ENCODE measurements at regions not wholly inside any gene's neighbourhood (a gene's known extent, or its start where the extent isn't known, plus 50 kb on each side); places are given as distances from the start of the nearest gene placed in this dataset.

DNA sequence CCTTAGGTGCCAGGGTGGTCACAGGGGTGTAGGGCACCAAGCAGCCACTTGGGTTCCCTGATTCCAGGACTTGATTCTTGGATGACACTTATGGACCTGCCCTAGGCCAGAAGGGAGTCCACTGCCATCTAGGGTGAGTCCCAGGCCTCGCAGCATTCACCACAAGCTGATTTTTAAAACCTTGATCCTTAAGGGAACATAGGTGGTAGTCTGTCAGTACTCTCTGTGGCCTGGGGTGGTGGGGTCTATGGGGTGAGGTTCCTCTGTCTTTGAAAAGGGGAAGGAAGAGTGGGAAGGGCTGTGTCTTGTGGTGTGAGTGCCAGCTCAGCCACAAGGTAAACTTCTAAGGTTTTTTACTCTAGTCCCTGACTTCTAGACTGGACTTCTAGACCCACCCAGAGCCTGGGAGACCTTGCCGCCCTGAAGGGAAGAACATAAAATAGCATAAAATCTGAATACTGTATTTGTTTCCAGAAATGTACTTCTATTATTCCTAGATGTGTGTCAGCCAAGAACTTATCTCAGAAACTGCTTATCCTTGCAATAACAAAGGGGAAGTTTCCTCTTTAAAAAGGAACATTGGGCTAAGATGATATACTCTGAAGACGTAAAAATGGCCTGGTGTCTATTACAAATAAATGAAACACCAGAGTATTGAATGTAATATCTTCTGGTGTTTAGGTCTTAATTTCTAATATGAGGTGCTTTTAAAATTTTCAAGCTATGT, 757.3 kb downstream of the LTN1 start:
- DNase-seq (ENCODE audit: low read depth in 2 of 2) = no peak

DNA sequence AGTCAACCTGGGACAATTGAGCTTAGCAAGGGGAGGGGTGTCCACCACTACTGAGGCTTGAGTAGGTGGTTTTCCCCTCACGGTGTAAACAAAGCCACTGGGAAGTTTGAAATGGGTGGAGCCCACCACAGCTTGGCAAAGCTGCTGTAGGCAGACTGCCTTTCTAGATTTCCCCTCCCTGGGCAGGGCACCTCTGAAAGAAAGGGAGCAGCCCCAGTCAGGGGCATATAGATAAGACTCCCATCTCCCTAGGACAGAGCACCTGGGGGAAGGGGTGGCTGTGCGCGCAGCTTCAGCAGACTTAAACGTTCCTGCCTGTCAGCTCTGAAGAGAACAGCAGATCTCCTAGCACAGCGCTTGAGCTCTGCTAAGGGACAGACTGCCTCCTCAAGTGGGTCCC, 758.4 kb downstream of the LTN1 start:
- no peak for DNase-seq (ENCODE audit: low read depth in 2 of 2)

DNA sequence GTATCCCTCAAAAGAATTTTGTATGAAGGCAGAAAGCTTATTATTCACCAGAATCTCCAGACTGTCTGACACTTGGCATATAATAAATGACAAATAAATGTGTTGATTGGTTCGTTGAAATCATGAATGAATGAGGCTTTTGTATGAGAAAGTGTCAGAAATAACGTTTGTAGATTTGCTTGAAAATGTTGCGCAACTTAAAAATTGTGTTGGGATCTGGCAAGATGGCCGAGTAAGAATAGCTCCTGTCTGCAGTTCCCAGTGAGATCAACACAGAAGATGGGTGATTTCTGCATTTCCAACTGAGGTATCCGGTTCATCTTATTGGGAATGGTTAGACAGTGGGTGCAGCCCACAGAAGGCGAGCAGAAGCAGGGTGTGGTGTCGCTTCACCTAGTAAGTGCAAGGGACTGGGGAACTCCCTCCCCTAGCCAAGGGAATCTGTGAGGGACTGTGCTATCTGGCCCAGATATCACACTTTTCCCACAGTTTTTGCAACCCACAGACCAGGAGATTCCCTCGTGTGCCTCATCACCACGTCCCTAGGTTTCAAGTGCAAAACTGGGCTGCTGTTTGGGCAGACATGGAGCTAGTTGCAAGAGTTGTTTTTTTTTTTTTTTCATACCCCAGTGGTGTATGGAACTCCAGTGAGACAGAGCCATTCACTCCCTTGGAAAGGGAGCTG, 759.0 kb downstream of the LTN1 start:
- no peak for DNase-seq (ENCODE audit: low read depth in 2 of 2)

DNA sequence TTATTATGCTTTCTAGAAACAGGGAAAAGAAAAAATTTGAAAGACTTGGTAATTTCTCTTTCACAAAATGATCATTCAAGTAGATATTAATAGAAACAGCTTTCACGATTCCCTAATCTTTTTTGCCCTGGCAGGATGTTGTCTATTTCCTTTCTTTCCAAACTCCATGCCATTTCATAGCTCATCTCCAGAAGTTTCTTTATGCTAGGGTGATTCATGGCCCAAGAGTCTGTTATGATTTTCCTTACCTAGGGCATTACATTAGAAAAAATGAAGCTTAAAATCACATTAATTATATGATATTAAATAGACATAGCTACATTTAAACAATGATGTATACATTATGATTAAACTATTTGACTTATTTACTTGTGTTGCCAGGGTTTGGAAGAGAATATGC, 762.1 kb downstream of the LTN1 start:
- DNase-seq (ENCODE audit: low read depth in 2 of 2) = no peak

DNA sequence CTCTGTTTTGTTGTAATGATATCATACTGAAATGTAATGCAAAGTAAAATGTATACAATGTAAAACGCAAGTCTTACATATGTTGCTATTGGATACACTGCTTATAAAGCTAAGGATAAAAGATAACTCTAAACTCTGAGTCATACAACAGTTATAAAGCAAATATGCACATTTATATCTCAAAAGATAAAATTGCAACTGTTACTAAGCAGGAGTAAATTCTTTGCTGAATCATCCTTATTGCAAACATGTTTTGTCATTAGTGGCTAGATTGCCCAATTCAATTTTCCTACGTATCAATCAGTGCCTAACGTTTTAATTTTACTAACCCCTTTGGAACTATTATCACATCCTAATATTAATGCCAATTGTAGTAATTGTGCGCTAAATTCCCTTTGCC, 762.9 kb downstream of the LTN1 start:
- no peak for DNase-seq (ENCODE audit: low read depth in 2 of 2)

DNA sequence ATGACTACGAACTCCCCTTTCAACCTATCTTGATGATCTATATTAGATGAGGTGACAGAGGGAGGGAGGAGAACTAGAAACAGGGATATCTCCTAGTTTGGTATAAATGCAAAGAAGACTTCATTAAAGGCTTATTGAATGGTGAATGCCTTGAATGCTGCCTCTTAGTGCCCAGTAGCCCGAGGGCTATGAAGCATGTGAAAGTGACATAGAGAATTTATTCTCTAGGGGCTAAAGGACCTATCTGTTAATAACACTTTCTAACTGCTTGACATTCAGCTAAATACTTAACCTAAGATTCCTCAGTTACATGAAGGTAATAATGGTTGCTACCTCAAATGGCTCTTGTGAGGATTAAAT, 764.1 kb downstream of the LTN1 start:
- DNase-seq (ENCODE audit: low read depth in 2 of 2) = no peak

DNA sequence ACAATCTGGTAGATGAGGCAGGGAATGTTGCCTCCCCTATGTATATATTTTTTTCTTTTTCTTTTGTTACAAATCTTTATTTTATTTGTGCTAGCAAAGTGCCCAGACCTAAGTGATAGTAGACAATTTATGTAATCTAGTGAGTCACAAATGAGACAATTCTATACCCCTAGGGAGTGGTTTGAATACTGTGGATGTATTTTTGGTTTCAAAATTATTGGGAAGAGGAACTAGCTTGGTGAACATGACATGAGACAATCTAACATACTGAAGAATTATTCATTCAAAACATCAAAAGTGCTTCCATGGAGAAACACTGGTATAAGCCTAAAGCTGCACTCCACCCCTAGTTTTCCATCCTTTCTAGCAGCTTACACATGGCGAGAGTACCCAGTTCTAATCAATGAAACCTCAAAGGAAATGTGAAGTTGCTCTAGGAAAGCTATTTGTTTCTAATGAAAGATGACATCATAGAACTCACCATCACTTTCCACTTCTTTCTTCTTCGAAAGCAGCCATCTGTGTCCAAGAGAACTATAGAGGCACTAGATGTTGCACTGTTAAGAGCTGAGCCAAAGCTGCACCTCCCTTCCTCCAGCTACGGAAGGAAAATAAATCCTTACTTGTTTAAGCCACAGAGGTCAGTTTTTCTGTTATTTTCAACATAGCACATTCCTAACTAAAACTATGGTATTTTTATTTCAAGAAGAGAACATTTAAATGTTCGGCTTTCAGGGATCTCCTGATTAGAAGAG, 764.6 kb downstream of the LTN1 start:
- no peak for DNase-seq (ENCODE audit: low read depth in 2 of 2)

DNA sequence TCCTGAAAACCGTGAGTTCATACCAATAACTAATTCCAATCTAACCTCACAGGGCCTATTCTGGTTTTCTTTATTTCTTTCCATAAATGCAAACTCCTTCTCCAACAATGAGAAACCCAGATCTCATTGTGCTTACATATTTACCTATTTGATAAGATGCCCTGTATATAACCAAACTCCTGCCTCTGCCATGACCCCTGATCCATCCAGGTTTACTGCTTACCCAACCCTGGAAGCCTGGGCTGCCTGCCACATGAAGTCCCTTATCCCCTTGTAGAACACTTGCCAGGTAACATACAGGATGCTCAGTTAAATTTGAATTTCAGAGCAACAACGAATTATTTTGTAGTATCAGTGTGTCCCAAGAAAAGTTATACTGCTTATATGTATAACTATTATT, 766.1 kb downstream of the LTN1 start:
- no peak for DNase-seq (ENCODE audit: low read depth in 2 of 2)

DNA sequence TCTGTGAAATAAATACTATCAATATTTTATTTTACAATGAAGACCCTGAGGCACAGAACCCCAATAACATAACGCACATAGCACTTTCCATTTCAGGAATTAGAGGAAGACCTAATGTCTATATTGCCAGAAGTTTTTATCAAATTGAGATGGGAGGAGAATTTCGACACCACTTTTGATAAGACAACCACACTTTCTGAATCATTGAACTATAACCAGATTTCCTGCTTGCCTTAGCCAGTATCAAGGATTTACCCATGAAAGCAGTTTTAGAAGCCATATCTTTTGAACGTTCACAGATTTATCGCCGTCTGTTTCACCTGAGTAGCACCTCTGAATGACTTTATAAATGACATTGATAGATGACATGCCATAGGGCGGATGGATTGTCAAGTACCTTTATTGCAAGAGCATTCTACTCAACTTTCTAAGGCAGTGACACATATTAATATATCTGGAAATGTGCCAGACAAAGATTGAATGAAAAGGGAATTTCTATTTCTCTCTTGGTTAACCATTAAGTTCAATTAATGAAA, 768.4 kb downstream of the LTN1 start:
- DNase-seq (ENCODE audit: low read depth in 2 of 2) = no peak

DNA sequence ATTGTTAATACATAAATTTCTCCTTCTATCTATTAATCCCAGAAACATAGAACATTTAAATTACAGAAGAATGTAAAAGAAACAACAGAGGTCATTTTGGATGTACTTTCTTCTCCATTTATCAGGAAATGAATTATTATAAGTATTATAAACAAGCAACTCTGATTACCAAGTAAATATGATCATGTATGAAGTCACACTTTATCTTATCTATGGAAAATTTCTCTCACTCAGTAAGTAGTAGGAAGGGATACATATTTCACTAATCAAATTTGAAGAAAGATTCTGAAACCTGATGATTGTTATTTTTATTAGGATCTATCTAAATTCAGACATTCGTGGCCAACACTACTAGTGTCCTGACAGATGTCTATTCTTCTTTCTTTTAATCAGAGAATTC, 770.7 kb downstream of the LTN1 start:
- no peak for DNase-seq (ENCODE audit: low read depth in 2 of 2)

DNA sequence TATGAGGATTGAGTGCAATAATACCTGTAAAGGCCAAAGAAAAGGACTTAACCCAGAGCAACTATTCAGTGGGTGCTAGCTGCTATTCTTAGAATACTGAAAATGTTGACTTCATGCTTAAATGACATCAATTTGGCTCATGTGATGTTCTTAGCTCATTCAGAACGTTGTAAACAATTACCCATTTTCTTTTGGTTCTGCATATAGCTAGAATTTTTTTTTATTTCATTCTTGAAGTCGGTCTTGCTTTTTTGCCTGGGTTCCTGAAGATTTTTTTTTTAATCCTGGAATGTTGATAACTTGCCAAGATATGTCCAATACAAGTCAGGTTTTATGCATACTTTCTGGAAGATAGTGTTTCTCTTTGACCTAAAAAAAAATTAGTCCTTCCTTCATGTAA, 772.0 kb downstream of the LTN1 start:
- no peak for DNase-seq (ENCODE audit: low read depth in 2 of 2)

DNA sequence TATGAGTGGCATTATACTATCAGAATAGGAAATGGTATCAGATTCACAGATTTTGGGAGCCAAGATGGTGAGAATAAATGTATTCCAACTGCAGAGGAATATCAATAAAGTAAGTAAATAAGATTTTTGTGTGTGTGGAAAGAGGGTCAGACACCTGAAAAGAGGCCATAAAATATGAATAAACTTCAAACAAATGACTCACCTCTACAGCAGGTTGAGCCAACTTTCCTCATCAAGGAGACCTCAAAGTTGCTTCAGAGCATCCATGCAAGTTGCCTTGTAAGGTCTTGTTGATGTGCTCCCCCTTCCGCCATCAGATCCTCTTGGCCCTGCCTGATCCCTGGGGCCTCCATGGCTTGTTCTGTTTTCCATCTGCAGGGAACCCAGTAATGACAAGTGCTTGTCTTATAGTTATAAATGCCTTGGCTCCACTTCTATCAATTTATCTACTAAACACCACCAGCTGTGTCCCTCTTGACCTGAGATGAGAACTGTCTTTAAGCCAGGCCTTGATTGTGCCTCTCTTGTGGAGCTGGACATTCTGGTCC, 775.6 kb downstream of the LTN1 start:
- no peak for DNase-seq (ENCODE audit: low read depth in 2 of 2)

DNA sequence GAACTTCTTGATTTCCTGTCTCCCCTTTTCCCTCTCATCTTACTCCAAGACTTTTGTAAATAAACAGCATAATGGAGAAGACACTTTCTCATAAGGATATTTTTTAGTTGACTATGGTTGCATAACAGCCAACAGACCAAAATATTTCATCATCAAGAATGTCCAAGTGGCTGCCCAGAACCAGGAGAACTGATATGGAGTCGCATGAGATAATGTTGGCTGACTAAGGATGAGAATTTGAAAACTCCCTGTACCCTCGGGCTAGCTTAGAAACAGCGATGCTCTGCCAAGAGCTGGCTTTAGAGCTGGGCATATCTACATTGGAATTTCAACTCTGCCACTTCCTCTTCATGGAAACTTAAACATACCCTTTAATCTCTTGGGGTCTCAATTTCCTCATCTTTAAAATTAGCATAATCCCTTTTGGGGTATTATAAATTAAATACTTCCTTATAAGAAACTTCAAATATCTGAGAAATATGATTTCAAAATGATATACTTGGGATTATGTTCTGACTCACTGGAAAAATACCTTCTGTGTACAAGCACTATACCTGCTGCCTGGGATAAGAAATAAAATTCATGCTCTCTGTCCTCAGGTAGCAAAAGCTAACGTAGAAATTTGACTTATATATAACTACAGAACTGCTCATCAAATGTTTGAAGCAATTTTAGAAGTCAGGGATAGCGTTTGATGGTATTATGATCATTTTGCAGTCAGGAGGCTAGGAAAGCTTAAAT, 777.3 kb downstream of the LTN1 start:
- DNase-seq (ENCODE audit: low read depth in 2 of 2) = no peak

DNA sequence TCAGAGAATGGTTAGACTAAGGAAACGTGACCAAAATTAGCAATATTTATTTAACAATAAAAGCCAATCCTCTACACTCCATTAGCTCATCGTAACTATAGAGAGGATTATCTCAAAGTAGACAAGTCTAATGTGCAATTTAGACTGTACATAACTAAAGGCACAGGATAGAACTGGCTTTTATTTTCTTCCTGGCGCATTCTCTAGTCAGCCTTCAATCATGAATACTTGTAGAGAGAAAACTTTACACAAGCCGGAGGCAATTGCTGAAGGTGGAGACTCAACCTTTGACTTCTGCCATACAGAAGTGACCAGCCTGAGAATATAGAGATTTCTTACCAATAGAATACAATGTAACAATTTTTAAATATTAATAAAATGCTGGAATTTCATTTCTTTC, 777.9 kb downstream of the LTN1 start:
- DNase-seq (ENCODE audit: low read depth in 2 of 2) = no peak

DNA sequence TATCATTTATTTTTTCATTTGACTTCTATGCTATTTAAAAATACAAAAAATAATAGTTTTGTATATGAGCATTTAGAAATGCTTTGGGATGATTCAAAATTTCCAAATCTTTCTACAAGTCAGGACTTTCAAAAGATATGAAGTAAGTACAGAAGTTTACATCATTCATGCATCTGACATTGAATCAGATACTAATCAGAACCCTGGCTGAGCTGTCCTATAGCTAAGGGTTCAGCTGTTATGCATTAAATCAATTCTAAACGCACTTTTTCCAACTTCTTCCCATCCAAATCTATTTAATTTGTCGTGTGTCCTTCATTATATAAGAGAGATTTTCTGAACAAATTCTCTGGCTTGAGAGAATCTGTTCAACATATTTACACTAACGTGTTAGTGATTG, 779.4 kb downstream of the LTN1 start:
- DNase-seq (ENCODE audit: low read depth in 2 of 2) = no peak

DNA sequence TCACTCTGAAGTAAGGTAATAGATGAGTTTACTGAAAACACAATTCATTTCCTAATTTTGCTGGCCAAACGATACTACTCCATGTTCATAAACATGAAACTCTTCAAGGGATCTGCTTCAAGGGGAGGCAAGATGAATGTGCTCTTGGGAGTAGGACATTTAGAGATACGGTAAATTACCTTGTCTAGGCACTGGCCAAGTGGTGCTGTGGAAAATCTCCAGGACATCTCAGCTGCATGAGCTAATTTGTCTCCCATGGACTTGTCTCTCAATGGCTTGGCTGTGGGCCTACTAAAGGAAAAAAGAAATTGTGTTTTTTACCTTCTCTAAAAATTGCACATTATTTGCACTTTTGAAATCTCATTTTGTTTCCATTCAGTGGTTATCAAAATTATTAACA, 780.6 kb downstream of the LTN1 start:
- no peak for DNase-seq (ENCODE audit: low read depth in 2 of 2)

DNA sequence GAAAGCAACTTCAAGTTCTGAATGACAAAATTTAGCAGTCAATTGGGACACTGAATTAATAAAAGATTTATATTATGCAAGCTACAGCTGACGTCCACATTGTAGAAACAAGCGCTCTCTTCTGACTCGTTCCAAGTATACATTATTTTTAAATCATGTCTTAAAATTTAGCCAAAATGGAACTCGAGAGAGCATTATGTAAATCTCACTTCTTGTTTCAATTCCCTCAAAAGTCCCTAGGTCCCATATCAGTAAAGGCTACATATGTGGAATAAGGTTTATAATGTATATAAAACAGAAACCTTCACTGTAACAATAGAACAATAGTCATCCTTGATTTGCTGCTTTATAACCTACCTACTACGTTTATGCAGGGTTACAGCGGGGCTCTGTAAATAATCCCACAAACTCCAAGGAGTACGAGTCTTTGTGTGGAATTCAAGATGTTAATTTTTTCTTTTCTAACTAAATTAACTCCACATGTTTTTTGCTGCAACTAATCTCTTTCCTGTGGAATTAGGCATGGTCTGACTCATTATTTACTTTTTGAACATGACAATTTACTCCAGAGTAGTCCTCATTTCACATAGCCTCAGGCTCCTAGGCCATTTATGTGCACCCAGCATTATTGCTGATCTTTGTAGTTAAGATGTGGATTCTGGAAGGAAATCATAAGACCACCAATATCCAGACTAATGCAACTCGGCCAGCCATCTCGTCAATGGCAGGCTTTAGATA, 785.1 kb downstream of the LTN1 start:
- no peak for DNase-seq (ENCODE audit: low read depth in 2 of 2)

DNA sequence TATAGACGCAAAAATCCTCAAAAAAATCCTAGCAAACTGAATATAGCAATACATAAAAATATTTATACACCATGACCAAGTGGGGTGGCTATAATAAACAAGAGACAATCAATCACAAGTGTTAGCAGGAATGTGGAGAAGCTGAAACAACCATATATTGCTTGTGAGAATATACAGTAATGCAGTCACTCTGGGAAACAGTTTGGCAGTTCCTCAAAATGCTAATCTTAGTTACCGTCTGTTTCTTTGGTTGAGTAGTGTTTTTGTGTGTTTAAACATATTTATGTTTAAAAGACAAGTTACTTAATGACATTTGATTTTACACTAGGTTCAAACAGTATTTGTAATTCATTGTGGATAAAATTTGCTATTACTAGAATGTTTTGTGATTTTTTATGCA, 792.0 kb downstream of the LTN1 start:
- no peak for DNase-seq (ENCODE audit: low read depth in 2 of 2)

DNA sequence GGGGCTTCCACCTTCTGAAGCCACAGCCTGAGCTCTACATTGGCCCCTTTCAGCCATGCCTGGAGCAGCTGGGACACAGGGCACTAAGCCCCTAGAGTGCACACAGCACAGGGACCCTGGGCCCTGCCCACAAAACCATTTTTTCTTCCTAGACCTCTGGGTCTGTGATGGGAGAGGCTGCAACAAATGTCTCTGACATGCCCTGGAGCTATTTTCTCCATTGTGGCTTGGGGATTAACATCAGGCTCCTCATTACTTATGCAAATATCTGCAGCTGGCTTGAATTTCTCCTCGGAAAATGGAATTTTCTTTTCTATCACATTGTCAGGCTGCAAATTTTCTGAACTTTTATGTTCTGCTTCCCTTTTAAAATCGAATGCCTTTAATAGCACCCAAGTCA, 795.7 kb downstream of the LTN1 start:
- DNase-seq (ENCODE audit: low read depth in 2 of 2) = no peak

DNA sequence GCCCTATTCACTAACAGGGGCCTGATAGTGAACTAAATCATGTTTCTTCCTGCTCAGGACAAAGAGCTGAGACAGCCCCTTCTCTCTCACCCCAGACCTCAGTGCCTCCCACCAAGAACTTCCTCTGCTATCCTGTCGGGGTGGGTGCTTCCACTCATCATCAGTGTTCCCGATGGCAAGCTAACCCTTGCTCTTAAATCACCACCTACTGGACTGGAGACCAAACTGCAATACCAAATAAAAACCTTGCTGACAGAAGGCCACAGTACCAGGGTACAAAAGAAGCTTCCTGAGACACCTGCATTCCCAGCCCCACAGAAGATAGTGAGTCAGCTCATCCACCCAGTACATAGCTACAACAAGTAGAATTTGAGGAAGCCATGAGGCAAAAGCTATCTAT, 799.5 kb downstream of the LTN1 start:
- DNase-seq (ENCODE audit: low read depth in 2 of 2) = no peak

DNA sequence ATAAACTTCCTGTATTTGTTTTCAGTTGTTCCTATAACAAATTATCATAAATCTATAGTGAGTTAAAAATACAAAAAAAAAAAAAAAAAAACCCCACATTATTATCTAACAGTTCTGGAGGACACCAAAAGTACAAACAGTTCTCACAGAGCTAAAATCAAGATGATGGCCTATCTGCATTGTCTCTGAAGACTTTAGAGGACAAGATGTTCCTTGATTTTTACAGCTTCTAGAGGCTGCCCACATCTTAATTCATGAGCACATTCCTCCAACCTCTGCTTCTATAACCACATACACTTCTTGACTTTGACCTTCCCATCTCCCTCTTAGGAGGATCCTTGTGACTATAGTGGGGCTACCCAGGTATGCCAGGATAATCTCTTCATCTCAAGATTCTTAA, 806.1 kb downstream of the LTN1 start:
- DNase-seq (ENCODE audit: low read depth in 2 of 2) = no peak
